Adrenal gland (tissue), 5 donors: ENCODE measurements at regions not wholly inside any gene's neighbourhood (a gene's known extent, or its start where the extent isn't known, plus 50 kb on each side); places are given as distances from the start of the nearest gene placed in this dataset.

Experiments used
- CTCF ChIP-seq, 6 experiments: fragments of 450-650 bp in 4 of 6; fragments of 200-600 bp in 2 of 6; sonication (generic) in 1 of 6; IDR thresholded peaks; 1 replicate in 5 of 6; 2 replicates in 1 of 6; pipeline versions ENCODE4 v1.5.1 to v1.8.0; 2016 to 2021; ENCODE audit warnings: antibody characterized with exemption in 6 of 6, mild to moderate bottlenecking in 2 of 6, moderate library complexity in 1 of 6
- POLR2A ChIP-seq, 2 donors: fragments of 450-650 bp; IDR thresholded peaks; one replicate each; pipeline ENCODE4 v1.6.1; 2017; ENCODE audit warnings: antibody characterized with exemption in 2 of 2, mild to moderate bottlenecking in 2 of 2, moderate library complexity in 1 of 2
- donor health status: DM: no; HTN: no; CAD: no.

GRCh38 chr7:128157906-128158305, 83.2 kb upstream of the LEP start:
- TF ChIP-seq CTCF (IDR thresholded peaks at IDR 0.05) (no peak), POLR2A (IDR thresholded peaks at IDR 0.05) (no peak)
